ENCODE measurements at regions not wholly inside any gene's neighbourhood (a gene's known extent, or its start where the extent isn't known, plus 50 kb on each side); places are given as distances from the start of the nearest gene placed in this dataset.
"Not testable (repeated sequence)": the region's sequence is repeated elsewhere in the genome, so short reads cannot be mapped to it uniquely, and the experiment has no call there.

DNA sequence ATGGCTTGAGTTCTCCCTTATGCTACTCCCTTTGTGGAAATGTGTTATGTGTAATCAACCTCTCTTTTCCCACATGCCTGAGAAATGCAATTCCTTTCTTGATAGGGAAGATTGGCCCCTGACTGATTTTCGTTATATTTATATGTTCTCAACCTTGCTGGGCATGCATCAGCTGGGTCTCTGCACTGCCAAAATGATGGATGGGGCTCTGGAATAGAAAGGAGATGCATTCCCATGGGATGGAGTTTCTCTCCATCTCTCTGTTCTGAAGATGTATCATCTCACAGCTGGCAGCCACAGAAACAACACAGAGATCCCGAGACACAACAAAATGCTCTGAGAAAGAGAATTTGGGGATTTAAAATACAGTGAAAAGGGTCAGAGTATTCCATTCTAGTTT lies 327.7 kb upstream of the LMCD1 start:
- H3K4me3 ChIP-seq (ENCODE audit: low read depth, low read length, poor library complexity, severe bottlenecking): no peak overlapping the region
- no peaks in the 10 kb centered on the region for H3K79me2 ChIP-seq (ENCODE audit: insufficient read depth, low read length)
- no peak overlapping the region for H3K9ac ChIP-seq (ENCODE audit: low read length)
- H3F3A ChIP-seq (ENCODE audit: insufficient read depth, low read length): no peaks in the 10 kb centered on the region
- no peaks in the 10 kb centered on the region; the same call in 1 of the 2 replicates for H3K27me3 ChIP-seq (ENCODE audit: insufficient read depth, low read length)
- TF ChIP-seq, protein P1, sequence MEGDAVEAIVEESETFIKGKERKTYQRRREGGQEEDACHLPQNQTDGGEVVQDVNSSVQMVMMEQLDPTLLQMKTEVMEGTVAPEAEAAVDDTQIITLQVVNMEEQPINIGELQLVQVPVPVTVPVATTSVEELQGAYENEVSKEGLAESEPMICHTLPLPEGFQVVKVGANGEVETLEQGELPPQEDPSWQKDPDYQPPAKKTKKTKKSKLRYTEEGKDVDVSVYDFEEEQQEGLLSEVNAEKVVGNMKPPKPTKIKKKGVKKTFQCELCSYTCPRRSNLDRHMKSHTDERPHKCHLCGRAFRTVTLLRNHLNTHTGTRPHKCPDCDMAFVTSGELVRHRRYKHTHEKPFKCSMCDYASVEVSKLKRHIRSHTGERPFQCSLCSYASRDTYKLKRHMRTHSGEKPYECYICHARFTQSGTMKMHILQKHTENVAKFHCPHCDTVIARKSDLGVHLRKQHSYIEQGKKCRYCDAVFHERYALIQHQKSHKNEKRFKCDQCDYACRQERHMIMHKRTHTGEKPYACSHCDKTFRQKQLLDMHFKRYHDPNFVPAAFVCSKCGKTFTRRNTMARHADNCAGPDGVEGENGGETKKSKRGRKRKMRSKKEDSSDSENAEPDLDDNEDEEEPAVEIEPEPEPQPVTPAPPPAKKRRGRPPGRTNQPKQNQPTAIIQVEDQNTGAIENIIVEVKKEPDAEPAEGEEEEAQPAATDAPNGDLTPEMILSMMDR (IDR thresholded peaks at IDR 0.05; ENCODE audit: low read length): no peak
- no peak for TF ChIP-seq EZH2 (IDR thresholded peaks at IDR 0.05; ENCODE audit: borderline replicate concordance, low read length)
- no peaks in the 10 kb centered on the region for H3K9me2 ChIP-seq (ENCODE audit: low read depth, low read length)
- H4K20me1 ChIP-seq (ENCODE audit: insufficient read depth, low read length): no peaks in the 10 kb centered on the region
- H2AFZ ChIP-seq (ENCODE audit: low read length): no peak overlapping the region
- no peaks in the 10 kb centered on the region for H3K9me3 ChIP-seq (ENCODE audit: low read length)
- no peak overlapping the region for H3K27ac ChIP-seq (ENCODE audit: low read depth, low read length, poor library complexity, severe bottlenecking)
- H3K4me2 ChIP-seq (ENCODE audit: low read length): no peak overlapping the region
- H3K4me1 ChIP-seq (ENCODE audit: insufficient read depth, low read length, severe bottlenecking): no peaks in the 10 kb centered on the region
- H3K36me3 ChIP-seq (ENCODE audit: insufficient read depth, low read length): no peaks in the 10 kb centered on the region

DNA sequence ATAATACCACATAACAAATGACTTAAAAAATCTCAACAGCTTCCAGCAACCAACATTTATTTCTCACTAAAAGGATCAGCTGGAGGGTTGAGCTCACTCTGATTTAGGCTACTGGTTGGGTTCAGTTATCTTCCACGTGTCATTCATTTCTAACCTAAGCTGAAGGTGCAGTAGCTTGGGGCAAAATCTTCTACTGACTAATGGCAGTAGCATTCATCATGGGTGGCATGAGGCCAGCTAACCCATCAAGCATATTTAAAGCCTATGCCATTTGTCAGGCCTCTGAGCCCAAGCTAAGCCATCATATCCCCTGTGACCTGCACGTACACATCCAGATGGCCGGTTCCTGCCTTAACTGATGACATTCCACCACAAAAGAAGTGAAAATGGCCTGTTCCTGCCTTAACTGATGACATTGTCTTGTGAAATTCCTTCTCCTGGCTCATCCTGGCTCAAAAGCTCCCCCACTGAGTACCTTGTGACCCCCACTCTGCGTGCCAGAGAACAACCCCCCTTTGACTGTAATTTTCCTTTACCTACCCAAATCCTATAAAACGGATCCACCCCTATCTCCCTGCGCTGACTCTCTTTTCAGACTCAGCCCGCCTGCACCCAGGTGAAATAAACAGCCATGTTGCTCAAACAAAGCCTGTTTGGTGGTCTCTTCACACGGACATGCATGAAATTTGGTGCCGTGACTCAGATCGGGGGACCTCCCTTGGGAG lies 324.7 kb upstream of the LMCD1 start:
- H3K4me2 ChIP-seq (ENCODE audit: low read length); H3K4me3 ChIP-seq (ENCODE audit: low read depth, low read length, poor library complexity, severe bottlenecking); H4K20me1 ChIP-seq (ENCODE audit: insufficient read depth, low read length); H3F3A ChIP-seq (ENCODE audit: insufficient read depth, low read length); H3K79me2 ChIP-seq (ENCODE audit: insufficient read depth, low read length); H2AFZ ChIP-seq (ENCODE audit: low read length); H3K36me3 ChIP-seq (ENCODE audit: insufficient read depth, low read length); H3K9me2 ChIP-seq (ENCODE audit: low read depth, low read length); H3K9me3 ChIP-seq (ENCODE audit: low read length); H3K27ac ChIP-seq (ENCODE audit: low read depth, low read length, poor library complexity, severe bottlenecking); H3K4me1 ChIP-seq (ENCODE audit: insufficient read depth, low read length, severe bottlenecking); H3K9ac ChIP-seq (ENCODE audit: low read length); H3K27me3 ChIP-seq (ENCODE audit: insufficient read depth, low read length): not testable (repeated sequence)

- H3K4me2 ChIP-seq (ENCODE audit: low read length); H3K4me1 ChIP-seq (ENCODE audit: insufficient read depth, low read length, severe bottlenecking); H3K9ac ChIP-seq (ENCODE audit: low read length); H3K4me3 ChIP-seq (ENCODE audit: low read depth, low read length, poor library complexity, severe bottlenecking); H3K79me2 ChIP-seq (ENCODE audit: insufficient read depth, low read length); H3K27me3 ChIP-seq (ENCODE audit: insufficient read depth, low read length); H4K20me1 ChIP-seq (ENCODE audit: insufficient read depth, low read length); H3F3A ChIP-seq (ENCODE audit: insufficient read depth, low read length); H3K36me3 ChIP-seq (ENCODE audit: insufficient read depth, low read length); H3K9me2 ChIP-seq (ENCODE audit: low read depth, low read length); H2AFZ ChIP-seq (ENCODE audit: low read length); H3K27ac ChIP-seq (ENCODE audit: low read depth, low read length, poor library complexity, severe bottlenecking); H3K9me3 ChIP-seq (ENCODE audit: low read length): not testable (repeated sequence)
These were observed 323.1 kb upstream of the LMCD1 start for GRCh38 chr3:8178516-8178915.

GRCh38 chr3:8182904-8183303 lies 318.7 kb upstream of the LMCD1 start:
- H3F3A ChIP-seq (ENCODE audit: insufficient read depth, low read length): no peaks in the 10 kb centered on the region
- no peak overlapping the region for H3K9ac ChIP-seq (ENCODE audit: low read length)
- no peaks in the 10 kb centered on the region for H3K27me3 ChIP-seq (ENCODE audit: insufficient read depth, low read length)
- no peaks in the 10 kb centered on the region for H4K20me1 ChIP-seq (ENCODE audit: insufficient read depth, low read length)
- H3K9me2 ChIP-seq (ENCODE audit: low read depth, low read length): no peaks in the 10 kb centered on the region
- H3K9me3 ChIP-seq (ENCODE audit: low read length): no peaks in the 10 kb centered on the region
- no peak overlapping the region for H3K4me3 ChIP-seq (ENCODE audit: low read depth, low read length, poor library complexity, severe bottlenecking)
- TF ChIP-seq, protein P1 (IDR thresholded peaks at IDR 0.05; ENCODE audit: low read length): no peak
- no peak for TF ChIP-seq EZH2 (IDR thresholded peaks at IDR 0.05; ENCODE audit: borderline replicate concordance, low read length)
- no peak overlapping the region for H3K27ac ChIP-seq (ENCODE audit: low read depth, low read length, poor library complexity, severe bottlenecking)
- H3K79me2 ChIP-seq (ENCODE audit: insufficient read depth, low read length): no peaks in the 10 kb centered on the region
- no peak overlapping the region for H3K4me2 ChIP-seq (ENCODE audit: low read length)
- H3K4me1 ChIP-seq (ENCODE audit: insufficient read depth, low read length, severe bottlenecking): no peaks in the 10 kb centered on the region
- H3K36me3 ChIP-seq (ENCODE audit: insufficient read depth, low read length): no peaks in the 10 kb centered on the region
- H2AFZ ChIP-seq (ENCODE audit: low read length): no peak overlapping the region

All from OCI-LY1 (cell line).